GM18870 (cell line): ENCODE measurements at regions not wholly inside any gene's neighbourhood (a gene's known extent, or its start where the extent isn't known, plus 50 kb on each side); places are given as distances from the start of the nearest gene placed in this dataset.

Experiments
- ATAC-seq: cut with Tn5 transposase; IDR thresholded peaks from one replicate; pipeline ENCODE4 v1.9.1; 2021; ENCODE audit warnings: moderate library complexity; ENCODE audit not compliant: unreplicated experiment

GRCh38 chr2:60296219-60296955 is 257.1 kb downstream of the BCL11A start:
- no peak for ATAC-seq

DNA sequence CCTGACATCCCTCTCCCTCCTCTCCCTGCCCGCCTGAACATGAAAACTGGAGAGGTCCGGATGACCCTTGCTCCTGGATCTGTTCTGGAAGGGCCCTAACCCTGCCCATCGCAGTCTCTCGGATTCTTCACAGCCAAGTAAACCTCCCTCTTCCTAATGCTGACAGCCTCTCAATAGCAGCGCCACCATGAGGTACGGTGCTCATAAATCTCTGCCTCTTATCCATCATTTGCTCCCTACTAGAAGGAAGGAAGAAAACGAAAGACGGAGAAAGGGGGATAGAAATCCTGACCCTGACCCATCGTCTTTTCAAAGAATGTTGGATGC is 257.9 kb downstream of the BCL11A start:
- ATAC-seq, result no peak

DNA sequence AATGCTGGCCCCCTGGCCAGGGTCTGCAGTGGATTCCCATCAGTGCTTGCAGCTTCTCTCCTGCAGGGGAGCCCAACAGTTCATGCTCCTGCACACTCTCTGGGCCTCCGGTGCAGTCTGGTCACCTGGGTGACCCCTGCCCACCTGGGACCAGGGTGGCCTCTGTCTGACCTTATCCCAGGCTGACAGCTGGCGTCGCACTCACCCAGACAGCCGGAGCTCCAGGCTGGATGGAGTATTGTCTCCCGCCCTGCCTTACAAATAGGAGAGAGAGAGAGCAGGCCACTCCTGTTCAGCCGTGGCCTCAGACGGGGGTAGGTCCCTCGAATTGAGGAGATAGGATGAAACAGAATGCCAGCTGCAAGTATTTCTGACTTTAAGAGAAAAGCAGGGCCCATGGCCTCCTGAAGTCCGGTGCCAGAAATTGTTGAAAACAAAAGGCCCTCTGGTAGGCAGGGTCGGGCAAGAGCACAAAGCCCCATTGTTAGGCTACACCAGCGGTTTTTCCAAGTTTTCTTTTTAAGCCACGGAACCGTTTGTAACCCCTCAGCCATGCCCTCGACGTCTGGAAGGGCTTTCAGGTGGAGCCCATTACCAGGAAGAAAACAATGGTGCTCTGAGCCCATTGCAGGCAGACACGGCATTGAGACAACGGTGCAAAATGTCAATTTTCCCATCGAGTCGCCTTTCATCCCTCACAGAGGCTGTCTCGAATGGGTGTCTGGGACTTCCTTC is 258.4 kb downstream of the BCL11A start:
- no peak for ATAC-seq

- ATAC-seq, result no peak
Observed at GRCh38 chr2:60292242-60292641, 261.2 kb downstream of the BCL11A start.

DNA sequence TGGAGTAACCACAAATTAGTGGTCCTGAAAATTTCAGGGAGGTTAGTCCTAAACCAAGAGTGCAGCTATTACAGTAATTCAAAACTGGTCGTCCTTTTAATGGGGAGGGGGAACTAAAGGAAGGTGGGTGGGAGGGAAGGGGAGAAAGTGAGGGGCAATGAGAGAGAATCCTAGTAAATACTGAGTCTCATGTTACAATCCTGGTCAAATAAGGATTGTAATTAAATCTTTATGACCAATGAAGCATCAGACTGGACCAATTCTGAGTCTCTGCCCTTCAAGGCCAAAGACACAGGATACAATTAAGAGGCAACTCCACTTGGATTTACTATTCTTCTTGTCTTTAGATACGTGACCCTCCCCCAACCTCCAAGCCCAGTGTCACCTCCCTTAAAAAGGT is 262.9 kb downstream of the BCL11A start:
- no peak for ATAC-seq

DNA sequence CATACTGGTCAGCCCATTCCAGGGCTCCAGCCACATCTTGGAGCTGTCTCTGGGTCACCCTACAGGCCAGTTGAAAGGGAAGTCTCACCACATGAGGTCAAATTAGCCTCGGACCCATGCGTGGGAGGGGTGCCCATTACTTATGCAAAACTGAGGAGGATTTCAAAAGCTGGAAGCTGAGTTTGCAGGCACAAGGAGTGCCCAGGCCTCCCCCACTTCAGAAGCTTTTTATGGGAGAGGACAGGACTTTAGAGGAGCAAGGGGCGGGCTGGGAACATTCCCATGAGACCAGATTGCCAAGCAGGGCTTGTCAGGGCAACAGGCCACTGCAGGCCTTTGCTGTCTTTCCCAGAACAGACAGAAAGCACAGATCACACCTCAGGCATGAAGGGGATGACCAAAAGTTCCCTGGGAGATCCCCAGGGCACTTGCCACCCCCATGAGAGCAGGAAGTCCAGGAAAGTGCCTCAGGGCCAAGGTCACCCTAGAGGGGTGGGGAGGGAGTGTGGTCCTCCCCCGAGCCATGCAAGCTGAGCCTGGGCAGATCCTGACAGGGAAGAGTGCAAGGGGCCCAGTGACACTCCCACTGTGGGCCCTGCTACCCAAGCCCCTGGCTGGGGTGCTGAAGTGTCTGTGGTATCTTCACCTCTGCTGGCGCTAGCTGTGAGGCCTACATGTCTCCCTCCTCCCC is 267.7 kb downstream of the BCL11A start:
- no peak for ATAC-seq

DNA sequence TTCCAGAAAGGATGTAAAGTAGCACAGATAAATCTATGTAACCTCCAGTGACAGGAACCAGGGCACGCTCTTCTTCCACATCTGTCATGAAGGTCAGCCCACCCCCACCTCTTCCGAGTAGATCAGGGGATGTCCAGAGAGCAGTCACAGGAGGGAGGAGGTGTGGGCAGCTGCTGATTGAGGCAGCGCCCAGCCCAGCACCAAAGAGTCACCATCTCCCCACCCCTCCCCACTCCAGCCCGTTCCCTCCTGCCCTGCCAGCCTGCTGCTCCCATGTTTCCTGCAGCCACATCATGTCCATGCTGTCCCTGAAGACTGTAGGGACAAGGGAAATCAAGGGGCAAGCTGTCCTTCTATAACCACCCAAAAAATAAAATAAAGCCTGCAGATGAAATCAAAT is 269.8 kb downstream of the BCL11A start:
- ATAC-seq, result no peak

GRCh38 chr2:60282886-60283285 is 270.6 kb downstream of the BCL11A start:
- no peak for ATAC-seq

DNA sequence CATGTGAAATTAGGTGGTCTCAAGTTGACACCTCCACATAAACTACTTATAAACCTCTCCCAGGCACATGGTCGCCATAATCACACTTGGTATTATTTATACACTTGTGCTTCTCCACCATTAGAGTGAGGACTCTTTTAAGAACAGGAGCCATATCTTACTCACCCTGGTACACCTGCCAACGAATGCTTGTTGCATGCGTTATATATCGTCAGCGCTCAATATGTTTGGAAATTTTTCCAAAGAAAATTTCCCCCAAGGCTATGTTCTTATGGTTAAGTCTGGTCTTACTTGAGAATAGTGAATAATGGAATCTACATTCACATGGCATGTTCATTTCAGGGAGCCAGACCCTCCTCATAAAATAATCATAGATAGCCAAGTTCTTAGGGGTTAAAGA is 271.7 kb downstream of the BCL11A start:
- ATAC-seq, result no peak

- no peak for ATAC-seq
Observed at GRCh38 chr2:60280238-60280637, 273.2 kb downstream of the BCL11A start.

GRCh38 chr2:60278906-60279305 is 274.5 kb downstream of the BCL11A start:
- no peak for ATAC-seq

DNA sequence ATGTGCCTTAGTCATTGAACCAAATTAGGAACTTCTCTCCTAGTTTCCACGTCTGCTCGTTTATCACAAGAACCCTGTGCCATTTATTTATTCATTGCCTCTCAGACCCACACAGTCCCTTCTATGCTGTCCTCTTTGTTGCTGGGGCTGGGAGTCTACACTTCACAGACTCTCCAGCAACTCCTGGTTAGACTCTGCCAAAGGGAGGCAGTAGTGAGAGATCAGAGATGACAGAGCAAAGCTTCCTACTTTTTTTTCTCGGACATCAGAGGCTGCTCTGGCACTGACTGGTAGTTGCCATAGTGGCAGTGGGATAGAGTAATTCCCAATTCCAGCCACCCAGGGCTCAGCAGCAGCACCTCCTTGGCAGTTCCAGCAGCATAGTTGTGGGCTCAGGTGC is 277.5 kb downstream of the BCL11A start:
- ATAC-seq, result no peak

DNA sequence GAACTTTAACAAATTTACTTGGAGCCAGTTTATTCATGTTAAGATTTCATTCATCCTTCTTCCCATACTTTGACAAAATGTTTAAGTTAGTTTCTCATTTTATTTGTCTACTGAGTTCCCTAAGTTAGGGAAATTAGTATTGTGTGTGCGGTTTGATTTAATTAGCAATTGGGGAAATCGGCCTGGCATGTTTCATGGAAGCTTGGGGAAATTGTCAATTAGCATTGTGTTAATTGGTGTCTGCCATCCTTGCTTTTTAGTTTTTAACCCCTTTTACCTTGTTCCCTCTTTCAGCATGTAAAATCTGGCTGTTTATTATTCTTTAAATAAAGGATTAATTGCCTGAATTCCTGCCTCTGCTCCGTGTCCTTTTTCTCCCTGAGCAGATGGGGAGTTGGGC is 279.6 kb downstream of the BCL11A start:
- ATAC-seq, result no peak

DNA sequence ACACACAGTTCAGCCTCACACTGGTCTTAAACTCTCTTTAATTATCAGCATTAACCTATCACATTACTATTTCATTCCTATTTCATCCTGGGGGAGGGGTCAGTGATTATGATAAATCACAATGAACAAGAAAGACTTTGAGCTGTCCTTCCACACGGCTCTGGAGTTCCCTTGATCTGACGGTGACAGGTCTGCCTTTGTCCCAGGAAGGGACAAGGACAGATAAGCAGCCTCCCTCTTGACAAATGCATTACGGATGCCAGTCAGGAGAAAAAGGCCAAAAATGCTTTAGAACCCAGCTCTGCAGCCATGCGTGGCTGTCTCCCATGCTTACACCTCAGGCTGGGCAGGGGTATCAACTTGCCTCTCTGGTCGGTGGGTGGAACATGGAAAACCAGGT is 281.7 kb downstream of the BCL11A start:
- no peak for ATAC-seq

DNA sequence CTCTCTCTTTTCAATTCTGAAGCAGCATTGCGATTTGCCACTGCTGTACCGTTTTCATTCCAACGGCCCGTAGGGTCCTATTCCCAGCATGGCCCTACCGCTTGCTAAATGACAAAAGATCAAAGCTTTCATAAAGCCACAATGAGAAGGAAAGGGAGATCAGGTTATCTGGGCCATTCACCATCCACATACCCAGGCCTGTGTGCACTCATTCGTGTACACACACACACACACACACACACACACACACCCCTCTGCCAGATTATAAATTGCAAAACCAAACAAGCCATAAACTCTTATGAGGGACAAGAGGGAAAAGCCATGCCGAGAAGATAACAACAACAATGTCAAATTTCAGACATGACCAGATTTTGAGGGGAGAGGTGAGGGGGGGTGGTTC is 282.3 kb downstream of the BCL11A start:
- no peak for ATAC-seq

- no peak for ATAC-seq
Observed at GRCh38 chr2:60268661-60269060, 284.8 kb downstream of the BCL11A start.

GRCh38 chr2:60268032-60268431 is 285.4 kb downstream of the BCL11A start:
- no peak for ATAC-seq

GRCh38 chr2:60267122-60267521 is 286.3 kb downstream of the BCL11A start:
- no peak for ATAC-seq

GRCh38 chr2:60262178-60262577 is 291.3 kb downstream of the BCL11A start:
- ATAC-seq, result no peak

- no peak for ATAC-seq
Observed at GRCh38 chr2:60260639-60261296, 292.7 kb downstream of the BCL11A start.

DNA sequence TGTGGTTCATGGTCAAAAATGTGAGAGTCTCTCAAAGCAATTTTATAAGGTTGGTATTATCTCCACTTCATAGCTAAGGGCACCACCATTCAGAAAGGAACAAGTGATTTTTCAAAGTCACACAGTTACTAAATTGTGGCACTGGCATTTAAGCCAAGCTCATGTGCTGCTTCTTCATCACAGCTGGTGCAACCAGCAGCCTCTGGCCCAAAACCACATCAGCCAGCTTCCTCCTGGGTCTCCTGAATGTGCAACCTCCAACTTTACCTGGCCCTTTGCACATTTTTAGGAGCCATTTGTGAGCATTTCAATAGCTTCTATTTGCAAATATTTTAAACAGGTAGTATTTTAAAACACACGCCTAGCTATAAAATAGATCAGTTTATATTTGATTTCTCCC is 293.7 kb downstream of the BCL11A start:
- ATAC-seq, result no peak
